ENCODE measurements at regions not wholly inside any gene's neighbourhood (a gene's known extent, or its start where the extent isn't known, plus 50 kb on each side); places are given as distances from the start of the nearest gene placed in this dataset.

GRCh38 chr2:129755786-129756185 lies 223.7 kb upstream of the RAB6C start:
- H3K27me3 ChIP-seq (ENCODE audit: control insufficient read depth, insufficient read depth, low read length): no peaks in the 10 kb centered on the region
- no peak overlapping the region for H2AFZ ChIP-seq (ENCODE audit: low read length)
- TF ChIP-seq EZH2 (IDR thresholded peaks at IDR 0.05; ENCODE audit: low read length, missing control alignments): no peak
- TF ChIP-seq CTCF (conservative IDR thresholded peaks at IDR 0.05 in 1 of 2, IDR thresholded peaks at IDR 0.05 in 1 of 2; ENCODE audit: low read depth in 1 of 2, low read length in 2 of 2): no peak
- no peak overlapping the region for H3K9ac ChIP-seq (ENCODE audit: insufficient read depth, low read length)
- no peak overlapping the region for H3K4me2 ChIP-seq (ENCODE audit: extremely low read depth, insufficient read depth, low read length)
- H3K27ac ChIP-seq (ENCODE audit: insufficient read depth, low read length): no peak overlapping the region
- no peaks in the 10 kb centered on the region for H4K20me1 ChIP-seq (ENCODE audit: control insufficient read depth, extremely low read depth, insufficient read depth, low read length)
- H3K4me3 ChIP-seq (replicated peaks in 1 of 4; ENCODE audit: control extremely low read depth in 1 of 4, insufficient read depth in 1 of 4, low read depth in 3 of 4, low read length in 4 of 4): no peak overlapping the region
- no peaks in the 10 kb centered on the region for H3K9me3 ChIP-seq (ENCODE audit: control insufficient read depth, insufficient read depth, low read depth, low read length)
- no peaks in the 10 kb centered on the region for H3K4me1 ChIP-seq (ENCODE audit: control insufficient read depth, extremely low read depth, insufficient read depth, low read length)
- DNase-seq (ENCODE audit: low read depth in 2 of 2): no peak
- no peaks in the 10 kb centered on the region for H3K79me2 ChIP-seq (ENCODE audit: control insufficient read depth, insufficient read depth, low read length)
- H3K36me3 ChIP-seq (ENCODE audit: control insufficient read depth, insufficient read depth, low read length): no peaks in the 10 kb centered on the region

DNA sequence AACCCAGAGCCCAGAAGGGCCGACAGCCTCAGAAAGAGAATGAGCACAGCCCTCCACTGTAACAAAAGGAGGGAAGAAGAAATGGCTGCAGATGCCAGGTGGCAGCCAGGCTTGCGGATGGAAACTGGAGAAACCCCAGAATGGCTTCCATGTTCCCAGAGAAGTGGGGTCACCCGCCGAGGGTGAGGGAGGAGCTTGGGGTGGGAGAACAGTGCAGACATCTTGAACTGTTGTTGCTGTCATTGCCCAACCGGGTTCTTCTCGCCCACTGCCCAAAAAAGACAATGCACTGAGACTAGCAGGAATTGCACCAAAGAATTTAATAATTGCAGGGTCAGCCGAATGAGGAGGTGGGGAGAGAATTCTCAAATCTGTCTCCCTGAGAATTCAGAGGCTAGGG lies 223.2 kb upstream of the RAB6C start:
- no peak overlapping the region for H3K27ac ChIP-seq (ENCODE audit: insufficient read depth, low read length)
- H4K20me1 ChIP-seq (ENCODE audit: control insufficient read depth, extremely low read depth, insufficient read depth, low read length): no peaks in the 10 kb centered on the region
- TF ChIP-seq EZH2 (IDR thresholded peaks at IDR 0.05; ENCODE audit: low read length, missing control alignments) (no peak), CTCF (conservative IDR thresholded peaks at IDR 0.05 in 1 of 2, IDR thresholded peaks at IDR 0.05 in 1 of 2; ENCODE audit: low read depth in 1 of 2, low read length in 2 of 2) (no peak)
- no peak for DNase-seq (ENCODE audit: low read depth in 2 of 2)
- H3K4me2 ChIP-seq (ENCODE audit: extremely low read depth, insufficient read depth, low read length): no peak overlapping the region
- no peaks in the 10 kb centered on the region for H3K27me3 ChIP-seq (ENCODE audit: control insufficient read depth, insufficient read depth, low read length)
- H3K36me3 ChIP-seq (ENCODE audit: control insufficient read depth, insufficient read depth, low read length): no peaks in the 10 kb centered on the region
- H3K79me2 ChIP-seq (ENCODE audit: control insufficient read depth, insufficient read depth, low read length): no peaks in the 10 kb centered on the region
- no peak overlapping the region for H3K9ac ChIP-seq (ENCODE audit: insufficient read depth, low read length)
- H2AFZ ChIP-seq (ENCODE audit: low read length): no peak overlapping the region
- no peaks in the 10 kb centered on the region for H3K4me1 ChIP-seq (ENCODE audit: control insufficient read depth, extremely low read depth, insufficient read depth, low read length)
- no peak overlapping the region for H3K4me3 ChIP-seq (replicated peaks in 1 of 4; ENCODE audit: control extremely low read depth in 1 of 4, insufficient read depth in 1 of 4, low read depth in 3 of 4, low read length in 4 of 4)
- no peaks in the 10 kb centered on the region for H3K9me3 ChIP-seq (ENCODE audit: control insufficient read depth, insufficient read depth, low read depth, low read length)

DNA sequence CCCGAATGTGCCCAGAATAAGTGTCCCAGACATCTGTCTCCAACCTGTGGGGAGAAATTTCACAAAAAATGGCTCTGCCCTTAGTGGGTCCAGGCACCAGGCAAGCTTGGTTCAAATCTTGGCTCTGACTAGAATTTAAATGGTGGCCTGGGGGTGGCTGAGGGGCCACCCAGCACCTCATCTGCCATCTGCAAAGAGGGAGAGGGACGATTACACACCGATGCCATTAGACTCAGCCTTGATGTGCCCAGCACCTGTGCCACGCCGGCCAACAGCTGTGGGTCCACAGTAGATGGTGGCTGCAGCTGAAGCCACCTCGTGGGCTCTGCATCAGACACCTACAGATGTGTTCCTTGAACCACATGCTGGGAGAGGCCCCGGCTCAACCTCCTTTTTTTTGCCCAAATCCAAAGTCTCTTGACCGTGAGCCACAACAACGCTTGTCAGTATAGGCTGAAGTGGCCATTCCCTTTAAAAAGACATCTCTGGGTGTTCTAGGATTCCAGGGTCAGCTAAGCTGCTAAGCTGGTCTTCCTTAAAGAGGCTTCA lies 222.0 kb upstream of the RAB6C start:
- no peak for DNase-seq (ENCODE audit: low read depth in 2 of 2)
- Histone ChIP-seq H3K27me3 (ENCODE audit: control insufficient read depth, insufficient read depth, low read length) (no peaks in the 10 kb centered on the region), H3K9me3 (ENCODE audit: control insufficient read depth, insufficient read depth, low read depth, low read length) (no peaks in the 10 kb centered on the region), H3K4me1 (ENCODE audit: control insufficient read depth, extremely low read depth, insufficient read depth, low read length) (no peaks in the 10 kb centered on the region), H3K4me3 (replicated peaks in 1 of 4; ENCODE audit: control extremely low read depth in 1 of 4, insufficient read depth in 1 of 4, low read depth in 3 of 4, low read length in 4 of 4) (no peak overlapping the region), H2AFZ (ENCODE audit: low read length) (no peak overlapping the region), H3K36me3 (ENCODE audit: control insufficient read depth, insufficient read depth, low read length) (no peaks in the 10 kb centered on the region), H4K20me1 (ENCODE audit: control insufficient read depth, extremely low read depth, insufficient read depth, low read length) (no peaks in the 10 kb centered on the region), H3K9ac (ENCODE audit: insufficient read depth, low read length) (no peak overlapping the region), H3K4me2 (ENCODE audit: extremely low read depth, insufficient read depth, low read length) (no peak overlapping the region), H3K27ac (ENCODE audit: insufficient read depth, low read length) (no peak overlapping the region), H3K79me2 (ENCODE audit: control insufficient read depth, insufficient read depth, low read length) (no peaks in the 10 kb centered on the region)
- TF ChIP-seq EZH2 (IDR thresholded peaks at IDR 0.05; ENCODE audit: low read length, missing control alignments) (no peak), CTCF (conservative IDR thresholded peaks at IDR 0.05 in 1 of 2, IDR thresholded peaks at IDR 0.05 in 1 of 2; ENCODE audit: low read depth in 1 of 2, low read length in 2 of 2) (no peak)
